HEK293 (cell line): ENCODE measurements at regions not wholly inside any gene's neighbourhood (a gene's known extent, or its start where the extent isn't known, plus 50 kb on each side); places are given as distances from the start of the nearest gene placed in this dataset.
A peak's percentile ranks its signal among the peaks of the same experiment; 100 is the strongest.

Source experiments
- CTCF ChIA-PET: fragments of 350-600 bp; formaldehyde crosslinking; extraction: SDS; loops from one replicate; lab custom pipeline; 2021; ENCODE audit warnings: antibody characterized with exemption; lab: Yijun Ruan, JAX
- POLR2A ChIA-PET: fragments of 300-600 bp; formaldehyde crosslinking; extraction: SDS; loops from one replicate; lab custom pipeline; 2020; ENCODE audit warnings: antibody characterized with exemption, inconsistent platforms; lab: Yijun Ruan, JAX
- H3K27ac ChIP-seq: fragments of 200-500 bp; sonication (Bioruptor generic); 2 replicates; pipeline ENCODE4 v1.5.1; 2014; ENCODE audit warnings: low read depth, low read length, control low read depth, inconsistent platforms; ENCODE audit errors: extremely low read depth
- H3K36me3 ChIP-seq, 2 experiments: fragments of 200-500 bp in 1 of 2; sonication (Bioruptor generic) in 1 of 2; 1 replicate in 1 of 2; 2 replicates in 1 of 2; pipeline ENCODE4 v1.5.1; 2014 to 2017; ENCODE audit warnings: inconsistent platforms in 2 of 2, low read length in 2 of 2; ENCODE audit not compliant: control insufficient read depth in 2 of 2, insufficient read depth in 1 of 2
- H3K4me1 ChIP-seq: fragments of 200-500 bp; sonication (Bioruptor generic); 2 replicates; pipeline ENCODE4 v1.5.1; 2014; ENCODE audit warnings: mild to moderate bottlenecking, low read length, inconsistent platforms; ENCODE audit not compliant: control insufficient read depth, insufficient read depth
- H3K4me3 ChIP-seq: 2 replicates; pipeline ENCODE4 v1.5.1; 2011; ENCODE audit warnings: low read depth, mild to moderate bottlenecking, control low read depth, low read length, moderate library complexity
- H3K9me3 ChIP-seq: fragments of 200-500 bp; sonication (Bioruptor generic); 2 replicates; pipeline ENCODE4 v1.5.1; 2014; ENCODE audit warnings: low read depth, low read length, inconsistent platforms; ENCODE audit not compliant: control insufficient read depth, insufficient read depth
- EGR2 ChIP-seq: fragments of 450-650 bp; formaldehyde crosslinking; IDR thresholded peaks from 2 replicates; pipeline ENCODE4 v1.5.1; 2016; ENCODE audit warnings: low read depth, missing biosample characterization, missing genetic modification characterization
- GFI1B ChIP-seq: fragments of 450-650 bp; formaldehyde crosslinking; IDR thresholded peaks from 2 replicates; pipeline ENCODE4 v1.5.1; 2016; ENCODE audit warnings: missing biosample characterization, missing genetic modification characterization
- GLIS2 ChIP-seq: fragments of 450-650 bp; formaldehyde crosslinking; IDR thresholded peaks from 2 replicates; pipeline ENCODE4 v1.5.1; 2016; ENCODE audit warnings: missing biosample characterization, missing genetic modification characterization
- KLF9 ChIP-seq: fragments of 450-650 bp; formaldehyde crosslinking; IDR thresholded peaks from 2 replicates; pipeline ENCODE4 v1.5.1; 2016; ENCODE audit warnings: missing biosample characterization, missing genetic modification characterization, low read depth
- RBAK ChIP-seq: fragments of 450-650 bp; formaldehyde crosslinking; IDR thresholded peaks from 2 replicates; pipeline ENCODE4 v1.5.1; 2016; ENCODE audit warnings: missing biosample characterization, missing genetic modification characterization
- REST ChIP-seq: fragments of 450-650 bp; formaldehyde crosslinking; IDR thresholded peaks from 2 replicates; pipeline ENCODE4 v1.5.1; 2016; ENCODE audit warnings: missing biosample characterization, missing genetic modification characterization
- SCRT2 ChIP-seq: fragments of 450-650 bp; formaldehyde crosslinking; IDR thresholded peaks from 2 replicates; pipeline ENCODE4 v1.5.1; 2016; ENCODE audit warnings: missing biosample characterization, missing genetic modification characterization
- TRIM28 ChIP-seq: IDR thresholded peaks from 2 replicates; pipeline ENCODE4 v1.6.1; 2011; ENCODE audit warnings: low read length, control low read depth, borderline replicate concordance
- ZBTB49 ChIP-seq: fragments of 450-650 bp; formaldehyde crosslinking; IDR thresholded peaks from 2 replicates; pipeline ENCODE4 v1.5.1; 2016; ENCODE audit warnings: missing biosample characterization, missing genetic modification characterization, low read depth
- ZBTB7A ChIP-seq: fragments of 450-650 bp; formaldehyde crosslinking; IDR thresholded peaks from 2 replicates; pipeline ENCODE4 v1.5.1; 2016; ENCODE audit warnings: low read depth, missing biosample characterization, missing genetic modification characterization
- ZBTB8A ChIP-seq: fragments of 450-650 bp; formaldehyde crosslinking; IDR thresholded peaks from 2 replicates; pipeline ENCODE4 v1.5.1; 2016; ENCODE audit warnings: missing biosample characterization, missing genetic modification characterization
- ZFHX2 ChIP-seq: fragments of 450-650 bp; formaldehyde crosslinking; conservative IDR thresholded peaks from 2 replicates; pipeline ENCODE4 v1.5.1; 2016; ENCODE audit warnings: missing biosample characterization, missing genetic modification characterization
- ZNF138 ChIP-seq: fragments of 450-650 bp; formaldehyde crosslinking; IDR thresholded peaks from 2 replicates; pipeline ENCODE4 v1.5.1; 2016; ENCODE audit warnings: missing biosample characterization, missing genetic modification characterization, borderline replicate concordance
- ZNF211 ChIP-seq: fragments of 450-650 bp; formaldehyde crosslinking; IDR thresholded peaks from 2 replicates; pipeline ENCODE4 v1.5.1; 2016; ENCODE audit warnings: low read depth, missing biosample characterization, missing genetic modification characterization
- ZNF24 ChIP-seq: fragments of 450-650 bp; formaldehyde crosslinking; IDR thresholded peaks from 2 replicates; pipeline ENCODE4 v1.5.1; 2016; ENCODE audit warnings: missing biosample characterization, missing genetic modification characterization
- ZNF311 ChIP-seq: fragments of 450-650 bp; formaldehyde crosslinking; IDR thresholded peaks from 2 replicates; pipeline ENCODE4 v1.5.1; 2017; ENCODE audit warnings: missing biosample characterization, missing genetic modification characterization, borderline replicate concordance
- ZNF394 ChIP-seq: fragments of 450-650 bp; formaldehyde crosslinking; IDR thresholded peaks from 2 replicates; pipeline ENCODE4 v1.5.1; 2016; ENCODE audit warnings: missing biosample characterization, missing genetic modification characterization, mild to moderate bottlenecking, moderate library complexity, borderline replicate concordance
- ZNF488 ChIP-seq: fragments of 450-650 bp; formaldehyde crosslinking; IDR thresholded peaks from 2 replicates; pipeline ENCODE4 v1.5.1; 2016; ENCODE audit warnings: missing biosample characterization, missing genetic modification characterization
- ZNF621 ChIP-seq: fragments of 450-650 bp; formaldehyde crosslinking; IDR thresholded peaks from 2 replicates; pipeline ENCODE4 v1.5.1; 2017; ENCODE audit warnings: missing biosample characterization, missing genetic modification characterization
- ZNF639 ChIP-seq: fragments of 450-650 bp; formaldehyde crosslinking; IDR thresholded peaks from 2 replicates; pipeline ENCODE4 v1.5.1; 2016; ENCODE audit warnings: missing biosample characterization, missing genetic modification characterization
- ZNF785 ChIP-seq: fragments of 450-650 bp; formaldehyde crosslinking; IDR thresholded peaks from 2 replicates; pipeline ENCODE4 v1.5.1; 2016; ENCODE audit warnings: missing biosample characterization, missing genetic modification characterization

- ChIA-PET CTCF (interaction anchor here (0.6 to 3.0 kb wide), 3 partner anchors 150 to 534 kb away, joined by 3 to 12 read pairs (median 4); no protein-coding TSS in a partner anchor), POLR2A (no interaction called here)
- H3K4me3 ChIP-seq, result no peak overlapping the region
- H3K9me3 ChIP-seq, result no peaks in the 10 kb centered on the region
- H3K27ac ChIP-seq, result no peak overlapping the region
- TF ChIP-seq ZNF24 (no peak), ZNF488 (tag by site-specific recombination) (no peak), ZNF211 (no peak), RBAK (tag by site-specific recombination) (no peak), KLF9 (tag by site-specific recombination) (no peak), GFI1B (tag by site-specific recombination) (no peak), ZNF311 (tag by site-specific recombination) (no peak)
- H3K36me3 ChIP-seq, result no peaks in the 10 kb centered on the region
- H3K4me1 ChIP-seq, result peaks cover 10% of the 10 kb centered on the region
These were observed 52.0 kb upstream of the STEAP1B start for GRCh38 chr7:22551768-22552513.

GRCh38 chr7:22550514-22551030 is 50.6 kb upstream of the STEAP1B start:
- CTCF ChIA-PET, result interaction anchor here (0.6 kb wide), 2 partner anchors 277 to 821 kb away, joined by 3 read pairs; no protein-coding TSS in a partner anchor
- POLR2A ChIA-PET, result no interaction called here
- Histone ChIP-seq H3K36me3 (no peaks in the 10 kb centered on the region), H3K9me3 (no peaks in the 10 kb centered on the region), H3K4me1 (peaks cover 10% of the 10 kb centered on the region), H3K27ac (no peak overlapping the region; the same call in 1 of the 2 replicates), H3K4me3 (no peak overlapping the region)
- TF ChIP-seq ZBTB8A (tag by site-specific recombination) (peak; percentile 4; the same call in 1 of the 2 replicates), ZBTB7A (tag by site-specific recombination) (no peak)

GRCh38 chr7:22549667-22550513 is 49.9 kb upstream of the STEAP1B start:
- Histone ChIP-seq H3K4me1 (peaks cover 14% of the 10 kb centered on the region), H3K36me3 (no peaks in the 10 kb centered on the region), H3K4me3 (peak overlapping the region; percentile 39), H3K27ac (peak overlapping the region; percentile 73), H3K9me3 (no peaks in the 10 kb centered on the region)
- POLR2A ChIA-PET, result no interaction called here
- CTCF ChIA-PET, result interaction anchor here (0.6 kb wide), 2 partner anchors 278 to 822 kb away, joined by 3 read pairs; no protein-coding TSS in a partner anchor
- TF ChIP-seq ZFHX2 (tag by site-specific recombination), result peak; percentile 84
- no peak for TF ChIP-seq ZNF639 (tag by site-specific recombination)
- TF ChIP-seq ZBTB49 (tag by site-specific recombination), result no peak
- TF ChIP-seq ZNF394 (tag by site-specific recombination), result 0 out of 2 replicates have a peak, but pooled peaks have one; percentile 12
- TF ChIP-seq SCRT2 (tag by site-specific recombination), result peak; percentile 95
- peak; percentile 33; the same call in 1 of the 2 replicates for TF ChIP-seq GLIS2 (tag by site-specific recombination)
- peak; percentile 77 for TF ChIP-seq EGR2 (tag by site-specific recombination)
- TF ChIP-seq RBAK (tag by site-specific recombination), result no peak
- TF ChIP-seq TRIM28, result no peak
- TF ChIP-seq ZNF138, result no peak
- no peak for TF ChIP-seq REST (tag by site-specific recombination)
- no peak for TF ChIP-seq ZNF621 (tag by site-specific recombination)
- no peak for TF ChIP-seq ZNF785 (tag by site-specific recombination)
